GM18511 (cell line): ENCODE measurements at regions not wholly inside any gene's neighbourhood (a gene's known extent, or its start where the extent isn't known, plus 50 kb on each side); places are given as distances from the start of the nearest gene placed in this dataset.

Source experiments
- ATAC-seq: cut with Tn5 transposase; IDR thresholded peaks from one replicate; pipeline ENCODE4 v1.9.1; 2021; ENCODE audit warnings: mild to moderate bottlenecking, moderate library complexity; ENCODE audit not compliant: unreplicated experiment

- ATAC-seq, result no peak
Measured at GRCh38 chr10:130455791-130456190, 319.6 kb downstream of the GLRX3 start.

- no peak for ATAC-seq
Measured at GRCh38 chr10:130456616-130457015, 320.4 kb downstream of the GLRX3 start.

GRCh38 chr10:130458509-130458908, 322.3 kb downstream of the GLRX3 start:
- ATAC-seq, result no peak

- no peak for ATAC-seq
Measured at GRCh38 chr10:130459011-130459410, 322.8 kb downstream of the GLRX3 start.

GRCh38 chr10:130459851-130460490, 323.8 kb downstream of the GLRX3 start:
- no peak for ATAC-seq

GRCh38 chr10:130461631-130462030, 325.4 kb downstream of the GLRX3 start:
- no peak for ATAC-seq

GRCh38 chr10:130463104-130463875, 327.1 kb downstream of the GLRX3 start:
- no peak for ATAC-seq

- no peak for ATAC-seq
Measured at GRCh38 chr10:130463876-130464364, 327.7 kb downstream of the GLRX3 start.

- ATAC-seq, result no peak
Measured at GRCh38 chr10:130464426-130464825, 328.2 kb downstream of the GLRX3 start.

GRCh38 chr10:130466271-130466997, 330.2 kb downstream of the GLRX3 start:
- ATAC-seq, result no peak

GRCh38 chr10:130470286-130470685, 334.1 kb downstream of the GLRX3 start:
- ATAC-seq, result no peak

- ATAC-seq, result no peak
Measured at GRCh38 chr10:130470973-130471372, 334.8 kb downstream of the GLRX3 start.

- no peak for ATAC-seq
Measured at GRCh38 chr10:130471486-130471885, 335.3 kb downstream of the GLRX3 start.

GRCh38 chr10:130472236-130472635, 336.0 kb downstream of the GLRX3 start:
- no peak for ATAC-seq

GRCh38 chr10:130474591-130474990, 338.4 kb downstream of the GLRX3 start:
- ATAC-seq, result no peak

- ATAC-seq, result no peak
Measured at GRCh38 chr10:130477360-130477759, 341.2 kb downstream of the GLRX3 start.

- no peak for ATAC-seq
Measured at GRCh38 chr10:130479146-130479545, 343.0 kb downstream of the GLRX3 start.

GRCh38 chr10:130479926-130480325, 343.7 kb downstream of the GLRX3 start:
- ATAC-seq, result no peak

- ATAC-seq, result no peak
Measured at GRCh38 chr10:130480491-130480890, 344.3 kb downstream of the GLRX3 start.

GRCh38 chr10:130481076-130481930, 345.1 kb downstream of the GLRX3 start:
- ATAC-seq, result no peak

GRCh38 chr10:130481936-130482335, 345.7 kb downstream of the GLRX3 start:
- no peak for ATAC-seq
